PC-9 (cell line): ENCODE measurements at regions not wholly inside any gene's neighbourhood (a gene's known extent, or its start where the extent isn't known, plus 50 kb on each side); places are given as distances from the start of the nearest gene placed in this dataset.

Source experiments
- BruUV-seq: library from RNA; stranded (reverse); fragments of 400-500 nt; replicated peaks from 2 replicates; lab custom pipeline; 2021; lab: Mats Ljungman, UMichigan
- CTCF ChIA-PET: fragments of 300-600 bp; sonication (Branson Sonifier 250); formaldehyde crosslinking; loops from one replicate; lab custom pipeline; 2022; ENCODE audit warnings: antibody characterized with exemption; lab: Charles Lee
- POLR2A ChIA-PET: fragments of 300-600 bp; sonication (Branson Sonifier 250); formaldehyde crosslinking; loops from one replicate; lab custom pipeline; 2022; ENCODE audit warnings: antibody characterized with exemption; ENCODE audit not compliant: unreplicated experiment; lab: Charles Lee
- DNase-seq, 2 experiments: peaks; one replicate each; pipeline versions ENCODE4 v3.0.0 to v3.0.0-alpha.2; 2015 to 2022; ENCODE audit warnings: mixed read lengths in 1 of 2
- H2AFZ ChIP-seq: fragments of 200-600 bp; sonication (generic); 2 replicates; pipeline ENCODE4 v1.8.1; 2017; ENCODE audit warnings: antibody characterized with exemption
- H3F3A ChIP-seq: fragments of 200-600 bp; sonication (generic); 2 replicates; pipeline ENCODE4 v1.8.1; 2017; ENCODE audit warnings: antibody characterized with exemption, mild to moderate bottlenecking, low read depth; ENCODE audit not compliant: insufficient read depth
- H3K27ac ChIP-seq: fragments of 200-600 bp; sonication (generic); 2 replicates; pipeline ENCODE4 v1.6.1; 2016; ENCODE audit warnings: mixed run types
- H3K27me3 ChIP-seq: fragments of 200-600 bp; sonication (generic); 2 replicates; pipeline ENCODE4 v1.6.1; 2016; ENCODE audit warnings: low read depth, mixed run types; ENCODE audit not compliant: insufficient read depth
- H3K36me3 ChIP-seq: fragments of 200-600 bp; sonication (generic); 2 replicates; pipeline ENCODE4 v1.6.1; 2016; ENCODE audit warnings: low read depth, mixed run types
- H3K4me1 ChIP-seq: fragments of 200-600 bp; sonication (generic); replicated peaks from 2 replicates; pipeline ENCODE4 v1.6.1; 2016; ENCODE audit warnings: mixed run types; ENCODE audit not compliant: insufficient read depth
- H3K4me2 ChIP-seq: fragments of 200-600 bp; sonication (generic); 2 replicates; pipeline ENCODE4 v1.6.1; 2017; ENCODE audit warnings: mixed run types
- H3K4me3 ChIP-seq: fragments of 200-600 bp; sonication (generic); 2 replicates; pipeline ENCODE4 v1.6.1; 2016; ENCODE audit warnings: mixed run types
- H3K79me2 ChIP-seq: fragments of 200-600 bp; sonication (generic); 2 replicates; pipeline ENCODE4 v1.6.1; 2017; ENCODE audit warnings: low read depth, mixed run types
- H3K9me2 ChIP-seq: fragments of 200-600 bp; sonication (generic); 2 replicates; pipeline ENCODE4 v1.8.1; 2017; ENCODE audit warnings: mild to moderate bottlenecking; ENCODE audit not compliant: insufficient read depth
- H3K9me3 ChIP-seq: fragments of 200-600 bp; sonication (generic); 2 replicates; pipeline ENCODE4 v1.8.1; 2016; ENCODE audit warnings: low read depth; ENCODE audit not compliant: insufficient read depth
- H4K20me1 ChIP-seq: fragments of 200-600 bp; sonication (generic); 2 replicates; pipeline ENCODE4 v1.8.1; 2017; ENCODE audit not compliant: insufficient read depth
- CTCF ChIP-seq: fragments of 200-600 bp; sonication (generic); conservative IDR thresholded peaks from 2 replicates; pipeline ENCODE4 v1.6.1; 2017; ENCODE audit warnings: mixed run types, antibody characterized with exemption, mild to moderate bottlenecking, moderate library complexity
- EZH2 ChIP-seq: fragments of 200-600 bp; sonication (generic); IDR thresholded peaks from 2 replicates; pipeline ENCODE4 v1.8.0; 2017; ENCODE audit warnings: antibody characterized with exemption, low read depth
- intact Hi-C: fragments of 100-400 bp; cut with micrococcal nuclease; formaldehyde crosslinking; loops from one replicate; pipeline ENCODE4 v1.10.0; 2022; ENCODE audit not compliant: unreplicated experiment

DNA sequence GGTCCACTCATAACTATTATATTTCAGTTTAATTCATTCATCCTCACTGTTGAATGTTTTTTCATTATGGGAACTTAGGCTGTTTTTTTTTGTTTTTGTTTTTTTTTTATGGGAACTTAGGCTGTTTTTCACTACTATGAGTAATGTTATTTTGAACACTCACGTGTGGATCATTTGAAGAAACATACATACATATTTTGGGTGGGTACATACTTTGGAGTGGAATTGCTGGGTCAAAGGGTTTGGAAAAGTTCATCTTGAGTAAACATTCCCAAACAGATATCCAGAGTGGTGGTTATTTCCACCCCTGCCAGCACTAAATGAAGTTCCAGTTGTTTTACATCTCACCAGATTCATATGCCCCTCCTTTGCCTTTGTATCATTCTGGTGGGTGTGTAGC lies 584.4 kb downstream of the PSAT1 start:
- Histone ChIP-seq H2AFZ (no peak overlapping the region), H3K9me2 (0 out of 2 replicates have a peak, but pooled peaks cover 3% of the 10 kb centered on the region), H3K27ac (no peak overlapping the region), H3K79me2 (no peaks in the 10 kb centered on the region), H4K20me1 (no peaks in the 10 kb centered on the region), H3K9me3 (no peaks in the 10 kb centered on the region; the same call in 1 of the 2 replicates), H3K27me3 (no peaks in the 10 kb centered on the region), H3K4me2 (no peak overlapping the region), H3K36me3 (no peaks in the 10 kb centered on the region), H3K4me1 (no peaks in the 10 kb centered on the region), H3F3A (no peaks in the 10 kb centered on the region), H3K4me3 (no peak overlapping the region)
- CTCF ChIA-PET = no interaction called here
- intact Hi-C loops = no loop called here
- POLR2A ChIA-PET = no interaction called here
- BruUV-seq = no TSS peak
- no peak for DNase-seq
- TF ChIP-seq CTCF = no peak
- no peak for TF ChIP-seq EZH2

DNA sequence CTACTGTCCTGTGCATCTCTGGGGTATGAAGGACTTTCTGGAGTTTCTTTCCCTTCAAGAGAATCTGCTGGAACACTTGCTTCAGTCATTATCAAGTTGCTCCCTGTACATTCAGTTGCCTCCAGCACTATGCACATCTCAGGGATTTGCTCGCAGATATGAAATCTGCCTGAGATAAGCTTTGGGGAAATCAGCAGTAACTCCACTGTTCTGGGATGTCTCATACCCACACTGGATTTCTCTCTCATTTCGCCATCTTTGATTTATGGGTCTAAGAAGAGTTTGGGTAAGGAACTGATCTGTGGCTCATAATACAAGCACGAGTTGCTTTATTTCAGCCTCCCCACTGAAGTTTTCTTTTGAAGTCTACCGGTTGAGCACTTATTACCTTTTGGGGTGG lies 585.6 kb downstream of the PSAT1 start:
- no peaks in the 10 kb centered on the region for H3K4me1 ChIP-seq
- no peak overlapping the region for H3K4me2 ChIP-seq
- no peak overlapping the region for H3K27ac ChIP-seq
- TF ChIP-seq EZH2 (no peak), CTCF (no peak)
- H3K27me3 ChIP-seq = no peaks in the 10 kb centered on the region
- H3K4me3 ChIP-seq = no peak overlapping the region
- no peak for DNase-seq
- intact Hi-C loops = no loop called here
- 0 out of 2 replicates have a peak, but pooled peaks cover 3% of the 10 kb centered on the region for H3K9me2 ChIP-seq
- no peaks in the 10 kb centered on the region; the same call in 1 of the 2 replicates for H3K9me3 ChIP-seq
- no peaks in the 10 kb centered on the region for H4K20me1 ChIP-seq
- ChIA-PET CTCF (interaction anchor here (0.6 kb wide), 1 partner anchor 152 kb away, joined by 3 read pairs; no protein-coding TSS in a partner anchor), POLR2A (no interaction called here)
- no peaks in the 10 kb centered on the region for H3K36me3 ChIP-seq
- BruUV-seq = no TSS peak
- no peaks in the 10 kb centered on the region for H3F3A ChIP-seq
- H2AFZ ChIP-seq = no peak overlapping the region
- H3K79me2 ChIP-seq = no peaks in the 10 kb centered on the region

DNA sequence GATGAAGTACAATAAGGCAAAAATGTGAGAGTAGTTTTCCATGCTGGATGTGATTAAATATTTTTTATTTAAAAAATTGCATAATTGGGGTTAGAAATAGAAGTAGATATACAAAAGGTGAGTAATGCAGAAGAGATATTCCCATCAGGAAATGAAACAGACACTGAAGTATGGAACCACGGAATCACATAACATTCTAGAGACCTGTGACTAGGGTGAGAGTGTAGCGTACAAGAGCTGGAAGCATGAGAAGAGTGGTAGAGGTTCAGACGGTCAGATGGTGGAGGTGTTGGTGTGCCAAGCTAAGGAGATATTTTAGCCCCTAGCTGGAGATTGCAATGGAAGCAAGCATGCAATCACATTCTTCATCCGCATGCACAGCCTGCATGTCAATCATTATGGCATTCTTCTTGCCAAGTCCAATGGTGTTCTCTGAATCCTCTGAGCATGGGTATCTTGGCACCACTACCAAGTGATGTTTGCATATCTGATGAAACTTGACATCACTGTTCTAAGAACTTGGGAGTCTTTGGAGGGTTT lies 587.8 kb downstream of the PSAT1 start:
- CTCF ChIA-PET = no interaction called here
- no TSS peak for BruUV-seq
- TF ChIP-seq EZH2 = no peak
- no peak for TF ChIP-seq CTCF

More for the DNA sequence above, 587.8 kb downstream of the PSAT1 start:
- Histone ChIP-seq H3K4me1 (no peaks in the 10 kb centered on the region), H3K9me3 (no peaks in the 10 kb centered on the region; the same call in 1 of the 2 replicates), H3K79me2 (no peaks in the 10 kb centered on the region), H3F3A (no peaks in the 10 kb centered on the region), H3K9me2 (0 out of 2 replicates have a peak, but pooled peaks cover 3% of the 10 kb centered on the region), H3K27me3 (no peaks in the 10 kb centered on the region), H2AFZ (no peak overlapping the region), H4K20me1 (no peaks in the 10 kb centered on the region), H3K27ac (no peak overlapping the region), H3K4me3 (no peak overlapping the region), H3K4me2 (no peak overlapping the region), H3K36me3 (no peaks in the 10 kb centered on the region)
- intact Hi-C loops = no loop called here
- DNase-seq = no peak
- POLR2A ChIA-PET = no interaction called here
